GM23248 (cell line): ENCODE measurements at regions not wholly inside any gene's neighbourhood (a gene's known extent, or its start where the extent isn't known, plus 50 kb on each side); places are given as distances from the start of the nearest gene placed in this dataset.

Source experiments
- DNase-seq: peaks from one replicate; pipeline ENCODE4 v3.0.0-alpha.2; 2015
- H2AFZ ChIP-seq: fragments of 200-600 bp; sonication (generic); 2 replicates; pipeline ENCODE4 v1.6.1; 2016; ENCODE audit warnings: antibody characterized with exemption
- H3F3A ChIP-seq: fragments of 200-600 bp; sonication (generic); 2 replicates; pipeline ENCODE4 v1.6.1; 2016; ENCODE audit warnings: mild to moderate bottlenecking, antibody characterized with exemption, mixed run types; ENCODE audit not compliant: insufficient read depth
- H3K27ac ChIP-seq: fragments of 200-600 bp; sonication (generic); 2 replicates; pipeline ENCODE4 v1.5.1; 2016; ENCODE audit warnings: mild to moderate bottlenecking
- H3K27me3 ChIP-seq: fragments of 200-600 bp; sonication (generic); replicated peaks from 2 replicates; pipeline ENCODE4 v1.6.1; 2016; ENCODE audit warnings: mild to moderate bottlenecking; ENCODE audit not compliant: insufficient read depth
- H3K36me3 ChIP-seq: fragments of 200-600 bp; sonication (generic); 2 replicates; pipeline ENCODE4 v1.6.1; 2016; ENCODE audit warnings: low read depth, mild to moderate bottlenecking
- H3K4me1 ChIP-seq: fragments of 200-600 bp; sonication (generic); 2 replicates; pipeline ENCODE4 v1.6.1; 2016; ENCODE audit warnings: mild to moderate bottlenecking; ENCODE audit not compliant: insufficient read depth
- H3K4me2 ChIP-seq: fragments of 200-600 bp; sonication (generic); one replicate; pipeline ENCODE4 v1.6.1; 2016; ENCODE audit warnings: mild to moderate bottlenecking; ENCODE audit not compliant: unreplicated experiment
- H3K4me3 ChIP-seq: fragments of 200-600 bp; sonication (generic); 2 replicates; pipeline ENCODE4 v1.5.1; 2016; ENCODE audit warnings: mild to moderate bottlenecking
- H3K79me2 ChIP-seq: fragments of 200-600 bp; sonication (generic); 2 replicates; pipeline ENCODE4 v1.6.1; 2016; ENCODE audit warnings: mild to moderate bottlenecking; ENCODE audit not compliant: insufficient read depth
- H3K9ac ChIP-seq: fragments of 200-600 bp; sonication (generic); 2 replicates; pipeline ENCODE4 v1.6.1; 2016; ENCODE audit warnings: mild to moderate bottlenecking
- H3K9me2 ChIP-seq: fragments of 200-600 bp; sonication (generic); 2 replicates; pipeline ENCODE4 v1.6.1; 2016; ENCODE audit warnings: mixed run types, mild to moderate bottlenecking, moderate library complexity; ENCODE audit not compliant: insufficient read depth
- H3K9me3 ChIP-seq: fragments of 200-600 bp; sonication (generic); one replicate; pipeline ENCODE4 v1.6.1; 2017; ENCODE audit warnings: low read depth
- H4K20me1 ChIP-seq: fragments of 200-600 bp; sonication (generic); 2 replicates; pipeline ENCODE4 v1.6.0; 2016; ENCODE audit not compliant: insufficient read depth
- EZH2 ChIP-seq: fragments of 200-600 bp; sonication (generic); IDR thresholded peaks from 2 replicates; pipeline ENCODE4 v1.6.1; 2018; ENCODE audit warnings: antibody characterized with exemption, mild to moderate bottlenecking; ENCODE audit not compliant: insufficient read depth, poor library complexity, severe bottlenecking
- EZH2phosphoT487 ChIP-seq: fragments of 200-600 bp; sonication (generic); IDR thresholded peaks from 2 replicates; pipeline ENCODE4 v1.6.1; 2018; ENCODE audit warnings: antibody characterized with exemption, moderate library complexity, mild to moderate bottlenecking, low read depth; ENCODE audit not compliant: insufficient read depth
- WGBS, 2 experiments: methylation state at CpG; one replicate each; pipeline ENCODE4 v1.1.6; 2015 to 2017; ENCODE audit warnings: low lambda C conversion rate in 2 of 2, low coverage in 1 of 2; ENCODE audit errors: missing lambda C conversion rate in 2 of 2; 5-methylcytosine and 5-hydroxymethylcytosine counted together
- in situ Hi-C: fragments of 300-500 bp; cut with MboI; formaldehyde crosslinking; loops from 2 replicates; pipeline ENCODE4 v1.15.0; 2020

GRCh38 chr2:211126256-211126655 lies 569.9 kb downstream of the CPS1 start:
- H2AFZ ChIP-seq: no peak overlapping the region
- TF ChIP-seq EZH2phosphoT487: no peak
- TF ChIP-seq EZH2: no peak
- H3K9me2 ChIP-seq: no peaks in the 10 kb centered on the region
- no peak overlapping the region for H3K4me3 ChIP-seq
- DNase-seq: no peak
- H3K9me3 ChIP-seq: no peaks in the 10 kb centered on the region
- H4K20me1 ChIP-seq: no peaks in the 10 kb centered on the region
- in situ Hi-C loops: no loop called here
- no peak overlapping the region for H3K27ac ChIP-seq
- H3F3A ChIP-seq: no peaks in the 10 kb centered on the region
- no peaks in the 10 kb centered on the region for H3K27me3 ChIP-seq
- H3K9ac ChIP-seq: no peak overlapping the region
- no peak overlapping the region for H3K4me2 ChIP-seq
- no peaks in the 10 kb centered on the region for H3K79me2 ChIP-seq
- no peaks in the 10 kb centered on the region for H3K36me3 ChIP-seq
- no peaks in the 10 kb centered on the region for H3K4me1 ChIP-seq

GRCh38 chr2:211127501-211127900 lies 571.1 kb downstream of the CPS1 start:
- Histone ChIP-seq H3K4me2 (no peak overlapping the region), H3K4me1 (no peaks in the 10 kb centered on the region), H3K27me3 (no peaks in the 10 kb centered on the region), H3K9me3 (no peaks in the 10 kb centered on the region), H3K27ac (no peak overlapping the region), H3K79me2 (no peaks in the 10 kb centered on the region), H2AFZ (no peak overlapping the region), H4K20me1 (no peaks in the 10 kb centered on the region), H3K9ac (no peak overlapping the region), H3K36me3 (no peaks in the 10 kb centered on the region), H3K9me2 (no peaks in the 10 kb centered on the region), H3F3A (no peaks in the 10 kb centered on the region), H3K4me3 (no peak overlapping the region)
- in situ Hi-C loops: no loop called here
- no peak for TF ChIP-seq EZH2phosphoT487
- no peak for TF ChIP-seq EZH2
- 31 to 58% methylated on average over 2 of the region's 2 CpGs for WGBS, 2 experiments
- no peak for DNase-seq

GRCh38 chr2:211128287-211128686 lies 571.9 kb downstream of the CPS1 start:
- no peaks in the 10 kb centered on the region for H4K20me1 ChIP-seq
- in situ Hi-C loops: no loop called here
- H3K4me3 ChIP-seq: no peak overlapping the region
- H3K9ac ChIP-seq: no peak overlapping the region
- no peak overlapping the region for H3K27ac ChIP-seq
- no peaks in the 10 kb centered on the region for H3F3A ChIP-seq
- H3K36me3 ChIP-seq: no peaks in the 10 kb centered on the region
- no peak overlapping the region for H2AFZ ChIP-seq
- no peaks in the 10 kb centered on the region for H3K4me1 ChIP-seq
- H3K9me2 ChIP-seq: no peaks in the 10 kb centered on the region
- H3K27me3 ChIP-seq: no peaks in the 10 kb centered on the region
- WGBS, 2 experiments: 32 to 36% methylated on average over 3 of the region's 3 CpGs
- no peak overlapping the region for H3K4me2 ChIP-seq
- no peak for DNase-seq
- H3K79me2 ChIP-seq: no peaks in the 10 kb centered on the region
- H3K9me3 ChIP-seq: no peaks in the 10 kb centered on the region
- TF ChIP-seq EZH2 (no peak), EZH2phosphoT487 (no peak)

- Histone ChIP-seq H3K79me2 (no peaks in the 10 kb centered on the region), H3F3A (no peaks in the 10 kb centered on the region), H3K27ac (no peak overlapping the region), H3K4me1 (no peaks in the 10 kb centered on the region), H3K9ac (no peak overlapping the region), H3K4me2 (no peak overlapping the region), H3K9me3 (no peaks in the 10 kb centered on the region), H3K9me2 (no peaks in the 10 kb centered on the region), H3K27me3 (no peaks in the 10 kb centered on the region), H2AFZ (no peak overlapping the region), H3K36me3 (no peaks in the 10 kb centered on the region), H4K20me1 (no peaks in the 10 kb centered on the region), H3K4me3 (no peak overlapping the region)
- in situ Hi-C loops: no loop called here
- 41 to 46% methylated on average over 3 of the region's 3 CpGs for WGBS, 2 experiments
- TF ChIP-seq EZH2 (no peak), EZH2phosphoT487 (no peak)
- no peak for DNase-seq
Measured at GRCh38 chr2:211129798-211130197, 573.4 kb downstream of the CPS1 start.

- H3K9me3 ChIP-seq: no peaks in the 10 kb centered on the region
- no peak overlapping the region for H2AFZ ChIP-seq
- in situ Hi-C loops: no loop called here
Measured at GRCh38 chr2:211132046-211132445, 575.6 kb downstream of the CPS1 start.

More at GRCh38 chr2:211132046-211132445, 575.6 kb downstream of the CPS1 start:
- H3K4me3 ChIP-seq: no peak overlapping the region
- DNase-seq: peak; percentile 8
- H3K27me3 ChIP-seq: no peaks in the 10 kb centered on the region
- no peaks in the 10 kb centered on the region for H3F3A ChIP-seq
- no peak overlapping the region for H3K9ac ChIP-seq
- no peak overlapping the region for H3K27ac ChIP-seq
- H3K4me1 ChIP-seq: no peaks in the 10 kb centered on the region
- no peaks in the 10 kb centered on the region for H3K9me2 ChIP-seq
- no peaks in the 10 kb centered on the region for H4K20me1 ChIP-seq
- 21 to 29% methylated on average over 2 of the region's 2 CpGs for WGBS, 2 experiments
- TF ChIP-seq EZH2: no peak
- no peak for TF ChIP-seq EZH2phosphoT487
- no peaks in the 10 kb centered on the region for H3K79me2 ChIP-seq
- H3K36me3 ChIP-seq: no peaks in the 10 kb centered on the region
- no peak overlapping the region for H3K4me2 ChIP-seq
